Skeletal muscle tissue (tissue), 3 donors: ENCODE measurements at regions not wholly inside any gene's neighbourhood (a gene's known extent, or its start where the extent isn't known, plus 50 kb on each side); places are given as distances from the start of the nearest gene placed in this dataset.

Experiments used
- H3K27ac ChIP-seq: one replicate; pipeline ENCODE4 v1.7.0; 2013; ENCODE audit warnings: mild to moderate bottlenecking, low read depth, low read length, inconsistent platforms
- H3K27me3 ChIP-seq, 3 donors: one replicate each; pipeline ENCODE4 v1.7.0; 2013; ENCODE audit warnings: low read length in 3 of 3; ENCODE audit not compliant: control insufficient read depth in 3 of 3, insufficient read depth in 3 of 3
- H3K36me3 ChIP-seq, 3 donors: one replicate each; pipeline ENCODE4 v1.7.0; 2013; ENCODE audit warnings: low read length in 3 of 3; ENCODE audit not compliant: control insufficient read depth in 3 of 3, insufficient read depth in 3 of 3
- H3K4me1 ChIP-seq, 3 donors: one replicate each; pipeline ENCODE4 v1.7.0; 2013; ENCODE audit warnings: low read length in 3 of 3, mild to moderate bottlenecking in 3 of 3; ENCODE audit not compliant: control insufficient read depth in 3 of 3, insufficient read depth in 3 of 3
- H3K4me3 ChIP-seq, 3 donors: one replicate each; pipeline ENCODE4 v1.7.0; 2013; ENCODE audit warnings: low read length in 3 of 3
- H3K9ac ChIP-seq, 3 donors: one replicate each; pipeline ENCODE4 v1.7.0; 2013; ENCODE audit warnings: low read length in 3 of 3, mild to moderate bottlenecking in 3 of 3, moderate library complexity in 2 of 3, low read depth in 1 of 3
- H3K9me3 ChIP-seq, 3 donors: one replicate each; pipeline ENCODE4 v1.7.0; 2013; ENCODE audit warnings: low read length in 3 of 3; ENCODE audit not compliant: control insufficient read depth in 3 of 3
- donor health status: Osteomylitis.

DNA sequence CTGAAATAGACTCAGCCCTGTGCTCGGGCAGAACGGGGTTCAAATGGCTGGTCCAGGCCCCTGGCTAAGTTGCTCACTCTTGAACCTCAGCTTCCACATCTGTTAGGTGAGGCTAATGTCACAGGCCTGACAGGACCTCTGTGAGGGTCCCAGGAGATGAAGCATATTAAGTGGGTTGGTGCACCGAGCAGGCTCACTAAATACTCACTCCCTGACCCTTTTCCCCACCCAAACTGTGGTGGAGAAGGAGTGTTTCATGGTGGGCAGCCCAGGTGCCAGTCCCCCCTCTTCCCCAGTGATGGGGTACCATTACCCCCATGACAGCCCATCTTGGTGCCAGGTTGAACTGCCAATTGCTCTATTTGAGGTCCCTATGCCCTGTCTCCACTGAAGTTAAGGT, 286.0 kb downstream of the MYCN start:
- Histone ChIP-seq H3K9ac (peak overlapping the region in 1 of 3 donors; percentile 57), H3K4me3 (peak overlapping the region in 1 of 3 donors; percentile 23), H3K27ac (no peak overlapping the region), H3K9me3 (no peaks in the 10 kb centered on the region), H3K4me1 (peaks cover 8 to 11% (median 9%) of the 10 kb centered on the region in 3 donors), H3K36me3 (no peaks in the 10 kb centered on the region), H3K27me3 (peaks cover 4 to 19% (median 12%) of the 10 kb centered on the region in 3 donors)

DNA sequence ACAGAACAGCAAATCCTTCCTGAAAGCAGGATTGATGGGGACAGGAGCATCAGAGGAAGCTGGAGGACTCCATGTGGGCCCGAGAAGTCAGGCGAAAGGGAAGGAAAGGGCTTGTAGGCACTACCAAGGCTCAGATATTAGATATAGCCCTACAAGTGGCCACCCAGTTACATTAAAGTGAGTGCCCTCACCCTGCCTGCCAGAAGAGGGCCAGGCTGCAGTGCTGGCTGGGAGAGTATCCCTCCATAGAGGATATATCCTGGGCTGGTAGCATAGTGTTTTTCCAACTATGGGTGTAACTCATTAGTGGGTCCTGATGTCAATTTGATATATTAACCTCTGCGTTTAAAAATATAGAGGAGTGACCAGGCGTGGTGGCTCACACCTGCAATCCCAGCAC, 285.2 kb downstream of the MYCN start:
- no peak overlapping the region for H3K4me3 ChIP-seq
- H3K36me3 ChIP-seq = no peaks in the 10 kb centered on the region
- H3K9me3 ChIP-seq = peaks cover 0 to 3% (median 0%) of the 10 kb centered on the region in 3 donors
- H3K4me1 ChIP-seq = peaks cover 8 to 11% (median 9%) of the 10 kb centered on the region in 3 donors
- H3K9ac ChIP-seq = no peak overlapping the region
- peaks cover 4 to 22% (median 12%) of the 10 kb centered on the region in 3 donors for H3K27me3 ChIP-seq
- no peak overlapping the region for H3K27ac ChIP-seq

DNA sequence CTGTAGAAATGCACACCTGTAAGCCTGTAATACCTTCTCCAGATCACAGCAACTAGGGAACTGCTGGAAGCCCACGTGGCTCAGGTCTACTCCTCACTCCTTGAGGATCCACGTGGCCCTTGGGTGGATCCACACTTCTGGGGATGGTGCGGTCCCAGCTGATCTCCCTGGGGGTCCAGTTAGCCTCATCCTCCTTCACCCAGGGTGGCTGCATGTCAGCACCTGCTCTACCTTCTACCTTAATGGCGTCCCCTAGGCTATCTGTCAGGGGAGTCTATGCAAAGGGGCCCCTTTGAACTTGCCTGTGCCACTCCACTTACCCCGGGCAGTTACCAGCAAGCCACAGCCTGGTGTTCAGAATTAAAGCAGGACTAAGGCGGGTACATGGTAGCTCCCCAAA, 284.7 kb downstream of the MYCN start:
- Histone ChIP-seq H3K27ac (no peak overlapping the region), H3K27me3 (peaks cover 4 to 22% (median 12%) of the 10 kb centered on the region in 3 donors), H3K9ac (no peak overlapping the region), H3K4me1 (peaks cover 8 to 11% (median 9%) of the 10 kb centered on the region in 3 donors), H3K9me3 (peaks cover 0 to 3% (median 0%) of the 10 kb centered on the region in 3 donors), H3K36me3 (no peaks in the 10 kb centered on the region), H3K4me3 (no peak overlapping the region)

DNA sequence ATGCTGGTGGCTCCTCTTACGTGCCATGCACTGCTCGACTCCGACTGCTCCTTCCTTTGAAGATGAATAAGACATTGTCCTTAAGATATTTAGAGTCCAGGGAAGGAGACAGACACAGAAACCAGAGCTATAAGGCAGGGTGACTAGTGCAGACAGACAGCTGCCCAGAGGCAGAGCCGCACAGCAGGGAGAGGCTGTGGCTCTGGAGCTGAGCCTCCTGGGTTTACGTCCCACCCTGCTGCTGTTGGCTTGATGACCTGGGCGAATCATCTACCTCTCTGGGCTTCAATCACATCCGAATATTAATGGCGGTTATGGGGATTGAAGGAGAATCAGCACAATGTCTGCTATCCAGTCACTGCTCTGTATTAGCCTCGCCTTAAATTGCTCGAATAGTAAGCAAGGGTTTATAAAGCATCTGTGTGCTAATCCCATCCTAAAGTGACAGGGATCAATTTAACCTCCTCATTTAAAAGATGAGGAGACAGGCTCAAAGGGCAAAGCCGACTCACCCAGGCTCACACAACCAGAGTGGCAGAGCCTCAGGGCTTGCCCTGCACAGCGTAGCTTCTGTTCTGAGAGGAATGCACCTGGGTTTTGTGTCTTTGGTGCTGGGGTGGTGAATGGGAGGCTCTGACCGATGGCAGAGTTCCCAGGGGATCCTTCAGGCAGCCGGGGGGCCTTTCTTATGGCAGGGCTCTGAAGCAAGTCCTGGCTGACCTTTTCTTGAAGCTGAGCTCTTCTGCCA, 284.1 kb downstream of the MYCN start:
- Histone ChIP-seq H3K4me1 (peaks cover 8 to 11% (median 9%) of the 10 kb centered on the region in 3 donors), H3K27me3 (peaks cover 4 to 22% (median 12%) of the 10 kb centered on the region in 3 donors), H3K9me3 (peaks cover 0 to 3% (median 0%) of the 10 kb centered on the region in 3 donors), H3K36me3 (no peaks in the 10 kb centered on the region), H3K27ac (no peak overlapping the region), H3K9ac (no peak overlapping the region), H3K4me3 (no peak overlapping the region)

DNA sequence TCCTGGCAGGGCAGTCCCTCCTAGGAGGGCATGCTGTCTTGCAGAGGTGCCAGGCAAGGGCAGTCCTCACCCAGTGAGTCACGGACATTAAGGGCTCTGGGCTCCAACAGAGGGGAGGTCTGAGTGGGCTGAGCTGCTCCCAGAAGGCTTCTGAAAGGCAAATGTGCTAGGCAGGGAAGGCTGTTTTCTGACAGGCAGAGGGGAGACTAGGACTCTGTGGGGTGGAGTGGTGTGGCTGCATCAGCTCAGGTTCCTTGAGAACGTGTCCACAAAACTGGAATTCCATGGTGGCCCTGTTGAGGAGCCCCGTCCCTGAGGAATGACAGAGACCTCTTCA, 283.5 kb downstream of the MYCN start:
- Histone ChIP-seq H3K27ac (no peak overlapping the region), H3K4me3 (no peak overlapping the region), H3K4me1 (peaks cover 8 to 11% (median 9%) of the 10 kb centered on the region in 3 donors), H3K27me3 (peaks cover 4 to 22% (median 12%) of the 10 kb centered on the region in 3 donors), H3K36me3 (no peaks in the 10 kb centered on the region), H3K9ac (no peak overlapping the region), H3K9me3 (peaks cover 0 to 3% (median 0%) of the 10 kb centered on the region in 3 donors)

DNA sequence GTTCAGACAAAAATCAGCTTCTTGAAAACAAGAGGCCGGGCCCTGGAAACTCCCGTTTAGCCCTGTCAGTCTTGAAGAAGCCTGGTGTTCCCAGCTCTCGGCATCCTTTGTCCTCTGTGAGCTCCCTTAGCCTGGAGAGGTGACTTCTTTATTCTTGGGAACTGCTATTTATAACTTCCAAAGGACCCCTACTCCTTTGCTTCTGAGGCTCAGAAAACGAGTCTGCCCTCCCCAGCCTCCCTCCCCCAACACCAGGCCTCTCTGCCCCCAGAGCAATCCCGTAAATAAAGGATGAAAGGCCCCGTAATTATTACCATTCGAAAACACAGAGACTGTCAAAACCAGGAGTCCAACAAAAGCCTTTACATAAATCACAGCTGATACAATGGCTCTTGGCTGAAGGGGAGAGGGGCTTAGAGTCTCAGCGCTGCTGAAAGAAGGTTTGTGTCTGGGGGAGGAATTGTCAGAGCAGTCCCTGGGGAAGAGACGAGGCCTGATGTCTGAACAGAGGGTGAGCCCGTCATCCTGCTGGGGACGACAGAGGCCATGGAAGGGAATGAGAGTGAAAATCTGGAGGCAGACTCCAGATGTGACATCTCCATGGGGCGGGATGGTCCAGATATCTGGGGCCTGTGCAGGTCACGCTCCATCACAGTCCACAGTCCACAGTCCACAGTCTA, 283.0 kb downstream of the MYCN start:
- no peak overlapping the region for H3K9ac ChIP-seq
- H3K27ac ChIP-seq = no peak overlapping the region
- no peaks in the 10 kb centered on the region for H3K36me3 ChIP-seq
- H3K4me1 ChIP-seq = peaks cover 8 to 11% (median 9%) of the 10 kb centered on the region in 3 donors
- peaks cover 0 to 3% (median 0%) of the 10 kb centered on the region in 3 donors for H3K9me3 ChIP-seq
- peaks cover 4 to 22% (median 12%) of the 10 kb centered on the region in 3 donors for H3K27me3 ChIP-seq
- H3K4me3 ChIP-seq = no peak overlapping the region

DNA sequence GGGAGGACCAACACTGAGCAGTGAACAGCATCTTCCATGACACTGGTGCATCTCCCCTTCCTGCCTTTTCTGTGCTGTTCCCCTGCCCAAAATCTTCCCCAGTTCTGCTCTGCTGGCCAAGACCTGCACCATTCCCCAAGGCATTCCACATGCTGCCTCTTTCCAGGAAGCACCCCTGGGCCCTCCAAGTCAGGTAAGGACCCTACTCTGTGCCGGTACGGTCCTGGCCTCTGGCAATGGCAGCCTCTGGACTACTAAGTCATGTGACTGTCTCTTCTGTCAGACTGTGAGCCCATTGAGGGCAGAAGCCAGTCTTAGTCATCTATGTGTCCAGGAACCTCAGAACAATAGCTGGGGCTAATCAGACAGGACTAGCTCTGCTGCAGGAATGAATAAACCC, 282.0 kb downstream of the MYCN start:
- Histone ChIP-seq H3K4me3 (no peak overlapping the region), H3K27me3 (peaks cover 4 to 22% (median 12%) of the 10 kb centered on the region in 3 donors), H3K36me3 (no peaks in the 10 kb centered on the region), H3K9ac (no peak overlapping the region), H3K27ac (no peak overlapping the region), H3K9me3 (peaks cover 0 to 3% (median 0%) of the 10 kb centered on the region in 3 donors), H3K4me1 (peaks cover 8 to 11% (median 9%) of the 10 kb centered on the region in 3 donors)

DNA sequence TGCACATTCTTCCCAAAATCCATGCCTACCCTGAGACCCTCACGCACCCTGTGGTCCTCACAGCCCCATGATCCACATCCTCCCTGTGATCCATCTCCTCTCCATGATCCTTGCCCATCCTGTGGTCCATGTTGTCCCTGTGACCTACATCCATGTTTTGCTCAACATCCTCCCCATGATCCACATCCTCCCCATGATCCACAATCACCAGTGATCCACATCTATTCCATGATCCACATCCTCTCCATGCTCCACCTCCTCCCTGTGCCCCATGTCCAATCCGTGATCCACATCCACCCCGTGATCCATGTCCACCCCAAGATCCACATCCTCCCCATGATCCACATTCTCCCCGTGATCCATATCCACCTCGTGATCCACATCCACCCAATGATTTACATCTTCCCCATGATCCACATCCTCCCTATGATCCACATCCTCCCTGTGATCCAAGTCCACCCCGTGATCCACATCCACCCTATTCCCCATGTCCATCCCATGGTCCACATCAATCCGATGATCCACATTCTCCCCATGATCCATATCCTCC, 281.2 kb downstream of the MYCN start:
- Histone ChIP-seq H3K36me3 (no peaks in the 10 kb centered on the region), H3K27me3 (peaks cover 2 to 21% (median 12%) of the 10 kb centered on the region in 3 donors), H3K9ac (no peak overlapping the region), H3K27ac (no peak overlapping the region), H3K4me1 (peaks cover 3% of the 10 kb centered on the region in 3 donors), H3K9me3 (peaks cover 0 to 3% (median 0%) of the 10 kb centered on the region in 3 donors), H3K4me3 (no peak overlapping the region)

DNA sequence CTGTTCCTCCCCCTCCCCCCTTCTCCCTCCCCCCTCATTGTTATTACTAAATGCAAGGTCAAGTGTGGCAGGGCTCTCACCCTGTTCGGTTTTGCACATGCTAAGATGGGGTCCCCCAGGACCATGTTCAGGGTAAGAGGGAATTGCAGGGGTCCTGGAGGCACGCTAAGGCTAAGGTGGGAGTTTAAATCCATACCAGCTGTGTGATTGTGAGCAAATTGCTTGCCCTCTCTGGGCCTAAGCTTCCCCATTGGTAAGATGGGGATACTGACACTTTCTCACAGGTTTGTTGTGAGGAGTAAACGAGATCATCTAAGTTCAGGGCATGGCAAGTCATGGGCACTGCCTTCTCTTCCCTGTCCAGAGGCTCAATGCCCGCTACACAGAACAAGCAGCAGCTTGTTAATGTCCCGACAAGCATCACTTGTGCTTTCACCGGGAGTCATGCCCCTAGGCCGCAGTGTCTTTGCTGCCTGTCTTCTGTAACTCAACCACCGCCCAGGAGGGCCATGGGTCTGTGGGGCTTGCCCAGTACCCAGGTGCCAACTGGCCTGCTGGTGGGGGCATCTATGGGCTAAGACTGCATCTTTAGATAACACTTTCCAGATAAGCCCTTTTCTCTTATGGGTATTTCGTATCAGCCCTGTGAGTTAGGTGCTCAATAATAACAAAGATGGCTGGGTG, 279.1 kb downstream of the MYCN start:
- Histone ChIP-seq H3K4me3 (no peak overlapping the region), H3K9me3 (peaks cover 0 to 3% (median 0%) of the 10 kb centered on the region in 3 donors), H3K36me3 (no peaks in the 10 kb centered on the region), H3K9ac (no peak overlapping the region), H3K27me3 (peaks cover 0 to 18% (median 10%) of the 10 kb centered on the region in 3 donors), H3K4me1 (no peaks in the 10 kb centered on the region), H3K27ac (no peak overlapping the region)
